ENCODE measurements at regions not wholly inside any gene's neighbourhood (a gene's known extent, or its start where the extent isn't known, plus 50 kb on each side); places are given as distances from the start of the nearest gene placed in this dataset.

DNA sequence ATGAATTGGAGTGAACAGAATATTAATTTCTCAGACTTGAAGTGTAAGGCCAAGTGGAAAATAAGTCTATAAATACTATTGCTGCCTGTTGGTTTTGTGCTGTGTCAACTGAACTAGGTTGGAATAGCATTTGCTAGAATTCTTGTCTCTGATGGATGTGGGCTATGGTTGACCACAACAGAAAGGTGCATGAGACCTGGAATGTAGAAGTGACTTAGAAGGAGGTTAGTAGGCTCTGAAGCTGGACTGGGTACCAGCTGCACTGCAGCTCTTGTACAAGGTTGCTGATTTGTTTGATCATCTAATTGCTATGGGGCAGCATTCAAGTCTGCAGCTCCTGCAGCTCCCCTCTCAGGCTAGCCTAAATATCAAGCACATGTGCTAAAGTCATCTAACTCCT, 479.0 kb upstream of the NRSN1 start:
- H3K79me2 ChIP-seq: no peaks in the 10 kb centered on the region
- H3K9me2 ChIP-seq (replicated peaks; ENCODE audit: insufficient read depth): no peaks in the 10 kb centered on the region
- no peaks in the 10 kb centered on the region for H3K9me3 ChIP-seq (ENCODE audit: low read depth)
- TF ChIP-seq EZH2 (IDR thresholded peaks at IDR 0.05; ENCODE audit: borderline replicate concordance) (no peak), EZH2phosphoT487 (IDR thresholded peaks at IDR 0.05; ENCODE audit: low read depth, severe bottlenecking, unreplicated experiment) (no peak)
- TF ChIP-seq, protein P1, sequence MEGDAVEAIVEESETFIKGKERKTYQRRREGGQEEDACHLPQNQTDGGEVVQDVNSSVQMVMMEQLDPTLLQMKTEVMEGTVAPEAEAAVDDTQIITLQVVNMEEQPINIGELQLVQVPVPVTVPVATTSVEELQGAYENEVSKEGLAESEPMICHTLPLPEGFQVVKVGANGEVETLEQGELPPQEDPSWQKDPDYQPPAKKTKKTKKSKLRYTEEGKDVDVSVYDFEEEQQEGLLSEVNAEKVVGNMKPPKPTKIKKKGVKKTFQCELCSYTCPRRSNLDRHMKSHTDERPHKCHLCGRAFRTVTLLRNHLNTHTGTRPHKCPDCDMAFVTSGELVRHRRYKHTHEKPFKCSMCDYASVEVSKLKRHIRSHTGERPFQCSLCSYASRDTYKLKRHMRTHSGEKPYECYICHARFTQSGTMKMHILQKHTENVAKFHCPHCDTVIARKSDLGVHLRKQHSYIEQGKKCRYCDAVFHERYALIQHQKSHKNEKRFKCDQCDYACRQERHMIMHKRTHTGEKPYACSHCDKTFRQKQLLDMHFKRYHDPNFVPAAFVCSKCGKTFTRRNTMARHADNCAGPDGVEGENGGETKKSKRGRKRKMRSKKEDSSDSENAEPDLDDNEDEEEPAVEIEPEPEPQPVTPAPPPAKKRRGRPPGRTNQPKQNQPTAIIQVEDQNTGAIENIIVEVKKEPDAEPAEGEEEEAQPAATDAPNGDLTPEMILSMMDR (IDR thresholded peaks at IDR 0.05; ENCODE audit: poor library complexity): no peak
- H3K36me3 ChIP-seq (replicated peaks; ENCODE audit: insufficient read depth, low read depth): no peaks in the 10 kb centered on the region
- H4K20me1 ChIP-seq (ENCODE audit: insufficient read depth, poor library complexity, severe bottlenecking): no peaks in the 10 kb centered on the region
- H3K4me3 ChIP-seq: no peak overlapping the region
- no peak overlapping the region for H3K27ac ChIP-seq
- no peak for DNase-seq (ENCODE audit: low spot score)
- H3K4me1 ChIP-seq (ENCODE audit: insufficient read depth): peaks cover 4% of the 10 kb centered on the region
- no peak overlapping the region for H2AFZ ChIP-seq
- no peak overlapping the region for H3K4me2 ChIP-seq
- no peaks in the 10 kb centered on the region for H3K27me3 ChIP-seq

DNA sequence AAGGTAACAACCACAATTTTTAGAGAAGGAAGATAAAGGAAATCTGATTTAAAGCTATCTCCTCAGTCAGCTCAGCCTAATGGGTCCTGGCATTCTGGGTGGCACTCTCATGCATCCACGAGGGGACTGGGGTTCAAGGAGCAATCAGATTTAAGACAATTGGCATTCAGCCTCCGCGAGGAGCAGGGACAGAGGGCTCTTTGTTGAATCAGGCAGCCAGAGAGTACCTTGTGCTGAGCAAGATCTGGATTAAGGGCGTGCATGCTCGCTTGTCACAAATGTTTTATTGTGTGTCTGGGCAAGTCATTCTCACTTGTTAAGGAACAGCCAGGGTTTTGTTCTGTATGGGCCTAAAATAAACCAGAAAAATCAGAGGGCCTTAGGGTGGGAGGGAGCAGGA, 475.3 kb upstream of the NRSN1 start:
- no peaks in the 10 kb centered on the region for H3K36me3 ChIP-seq (replicated peaks; ENCODE audit: insufficient read depth, low read depth)
- no peak for DNase-seq (ENCODE audit: low spot score)
- no peak overlapping the region for H3K4me3 ChIP-seq
- H3K4me2 ChIP-seq: no peak overlapping the region
- peaks cover 13% of the 10 kb centered on the region for H3K4me1 ChIP-seq (ENCODE audit: insufficient read depth)
- no peaks in the 10 kb centered on the region for H4K20me1 ChIP-seq (ENCODE audit: insufficient read depth, poor library complexity, severe bottlenecking)
- WGBS (ENCODE audit: low lambda C conversion rate, missing lambda C conversion rate): 25% methylated on average over 5 of the region's 5 CpGs
- no peaks in the 10 kb centered on the region for H3K79me2 ChIP-seq
- H3K9me3 ChIP-seq (ENCODE audit: low read depth): no peaks in the 10 kb centered on the region
- peak overlapping the region; percentile 38 for H2AFZ ChIP-seq
- no peaks in the 10 kb centered on the region for H3K27me3 ChIP-seq
- TF ChIP-seq, protein P1 (IDR thresholded peaks at IDR 0.05; ENCODE audit: poor library complexity): no peak
- TF ChIP-seq EZH2 (IDR thresholded peaks at IDR 0.05; ENCODE audit: borderline replicate concordance): no peak
- no peak for TF ChIP-seq EZH2phosphoT487 (IDR thresholded peaks at IDR 0.05; ENCODE audit: low read depth, severe bottlenecking, unreplicated experiment)
- H3K27ac ChIP-seq: peak overlapping the region; percentile 54
- no peaks in the 10 kb centered on the region for H3K9me2 ChIP-seq (replicated peaks; ENCODE audit: insufficient read depth)

- H2AFZ ChIP-seq: no peak overlapping the region
- H3K4me3 ChIP-seq: no peak overlapping the region
- TF ChIP-seq, protein P1 (IDR thresholded peaks at IDR 0.05; ENCODE audit: poor library complexity): no peak
- no peak for TF ChIP-seq EZH2phosphoT487 (IDR thresholded peaks at IDR 0.05; ENCODE audit: low read depth, severe bottlenecking, unreplicated experiment)
- no peak for TF ChIP-seq EZH2 (IDR thresholded peaks at IDR 0.05; ENCODE audit: borderline replicate concordance)
- WGBS (ENCODE audit: low lambda C conversion rate, missing lambda C conversion rate): 81% methylated on average over 6 of the region's 6 CpGs
- no peak overlapping the region for H3K4me2 ChIP-seq
- H4K20me1 ChIP-seq (ENCODE audit: insufficient read depth, poor library complexity, severe bottlenecking): no peaks in the 10 kb centered on the region
- H3K27me3 ChIP-seq: no peaks in the 10 kb centered on the region
- peak overlapping the region; percentile 73 for H3K27ac ChIP-seq
- no peaks in the 10 kb centered on the region for H3K79me2 ChIP-seq
- no peaks in the 10 kb centered on the region for H3K9me3 ChIP-seq (ENCODE audit: low read depth)
- no peaks in the 10 kb centered on the region for H3K36me3 ChIP-seq (replicated peaks; ENCODE audit: insufficient read depth, low read depth)
- DNase-seq (ENCODE audit: low spot score): peak; percentile 46
- H3K4me1 ChIP-seq (ENCODE audit: insufficient read depth): peaks cover 22% of the 10 kb centered on the region
- no peaks in the 10 kb centered on the region for H3K9me2 ChIP-seq (replicated peaks; ENCODE audit: insufficient read depth)
These were observed 471.3 kb upstream of the NRSN1 start for GRCh38 chr6:23654745-23655144.

DNA sequence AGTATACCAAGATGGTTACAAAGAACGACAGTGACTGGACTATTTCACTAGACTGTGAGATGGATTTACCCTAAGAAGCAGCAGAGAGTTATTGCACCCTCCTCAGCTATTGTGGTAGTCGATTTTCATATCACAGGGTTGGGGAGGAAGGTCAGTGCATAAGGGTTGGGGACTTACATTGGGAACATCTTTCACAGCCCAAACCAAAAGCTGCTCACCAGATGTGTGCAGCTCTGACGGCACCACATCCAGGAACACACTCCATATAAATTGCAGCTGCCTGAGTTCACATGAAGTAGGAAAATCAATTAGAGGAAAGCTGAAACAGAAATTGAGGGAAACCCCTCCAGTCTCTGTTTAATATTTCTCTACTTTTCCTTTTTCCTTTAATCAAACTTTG, 470.5 kb upstream of the NRSN1 start:
- Histone ChIP-seq H3K9me3 (ENCODE audit: low read depth) (no peaks in the 10 kb centered on the region), H3K36me3 (replicated peaks; ENCODE audit: insufficient read depth, low read depth) (no peaks in the 10 kb centered on the region), H3K27me3 (no peaks in the 10 kb centered on the region), H4K20me1 (ENCODE audit: insufficient read depth, poor library complexity, severe bottlenecking) (no peaks in the 10 kb centered on the region), H3K4me1 (ENCODE audit: insufficient read depth) (peaks cover 22% of the 10 kb centered on the region), H3K9me2 (replicated peaks; ENCODE audit: insufficient read depth) (no peaks in the 10 kb centered on the region), H3K27ac (peak overlapping the region; percentile 73), H3K4me3 (no peak overlapping the region), H3K79me2 (no peaks in the 10 kb centered on the region), H3K4me2 (peak overlapping the region; percentile 34), H2AFZ (no peak overlapping the region)
- DNase-seq (ENCODE audit: low spot score): no peak
- TF ChIP-seq, protein P1 (IDR thresholded peaks at IDR 0.05; ENCODE audit: poor library complexity): no peak
- TF ChIP-seq EZH2 (IDR thresholded peaks at IDR 0.05; ENCODE audit: borderline replicate concordance) (no peak), EZH2phosphoT487 (IDR thresholded peaks at IDR 0.05; ENCODE audit: low read depth, severe bottlenecking, unreplicated experiment) (no peak)
- 61% methylated on average over 3 of the region's 3 CpGs for WGBS (ENCODE audit: low lambda C conversion rate, missing lambda C conversion rate)
